ENCODE measurements at regions not wholly inside any gene's neighbourhood (a gene's known extent, or its start where the extent isn't known, plus 50 kb on each side); places are given as distances from the start of the nearest gene placed in this dataset.

- Histone ChIP-seq H3K4me1 (replicated peaks; ENCODE audit: insufficient read depth) (no peaks in the 10 kb centered on the region), H3K27me3 (ENCODE audit: insufficient read depth, low read depth) (no peaks in the 10 kb centered on the region), H3K9me2 (ENCODE audit: insufficient read depth) (no peaks in the 10 kb centered on the region), H2AFZ (no peak overlapping the region), H3K79me2 (ENCODE audit: low read depth) (no peaks in the 10 kb centered on the region), H4K20me1 (ENCODE audit: insufficient read depth) (no peaks in the 10 kb centered on the region), H3K4me2 (no peak overlapping the region), H3K36me3 (ENCODE audit: low read depth) (no peaks in the 10 kb centered on the region), H3F3A (ENCODE audit: insufficient read depth, low read depth) (no peaks in the 10 kb centered on the region), H3K4me3 (no peak overlapping the region), H3K27ac (no peak overlapping the region), H3K9me3 (ENCODE audit: insufficient read depth, low read depth) (no peaks in the 10 kb centered on the region)
- ChIA-PET CTCF (no interaction called here), POLR2A (ENCODE audit: unreplicated experiment) (no interaction called here)
- BruUV-seq (replicated peaks), result no TSS peak
- no peak for DNase-seq
- TF ChIP-seq CTCF (conservative IDR thresholded peaks at IDR 0.05), result no peak
- TF ChIP-seq EZH2 (IDR thresholded peaks at IDR 0.05; ENCODE audit: low read depth), result no peak
- intact Hi-C loops (cut with micrococcal nuclease; ENCODE audit: unreplicated experiment), result no loop called here
These were observed 181.9 kb downstream of the HDGFL1 start for GRCh38 chr6:22751223-22751622.

- Histone ChIP-seq H3F3A (ENCODE audit: insufficient read depth, low read depth) (no peaks in the 10 kb centered on the region), H3K4me2 (no peak overlapping the region), H3K27me3 (ENCODE audit: insufficient read depth, low read depth) (no peaks in the 10 kb centered on the region), H3K36me3 (ENCODE audit: low read depth) (no peaks in the 10 kb centered on the region), H3K4me3 (no peak overlapping the region), H3K9me2 (ENCODE audit: insufficient read depth) (no peaks in the 10 kb centered on the region), H4K20me1 (ENCODE audit: insufficient read depth) (no peaks in the 10 kb centered on the region), H3K79me2 (ENCODE audit: low read depth) (no peaks in the 10 kb centered on the region), H3K27ac (no peak overlapping the region), H3K9me3 (ENCODE audit: insufficient read depth, low read depth) (no peaks in the 10 kb centered on the region), H3K4me1 (replicated peaks; ENCODE audit: insufficient read depth) (no peaks in the 10 kb centered on the region), H2AFZ (no peak overlapping the region)
- CTCF ChIA-PET, result no interaction called here
- POLR2A ChIA-PET (ENCODE audit: unreplicated experiment), result no interaction called here
- intact Hi-C loops (cut with micrococcal nuclease; ENCODE audit: unreplicated experiment), result no loop called here
- TF ChIP-seq CTCF (conservative IDR thresholded peaks at IDR 0.05) (no peak), EZH2 (IDR thresholded peaks at IDR 0.05; ENCODE audit: low read depth) (no peak)
- no TSS peak for BruUV-seq (replicated peaks)
- no peak for DNase-seq
These were observed 183.2 kb downstream of the HDGFL1 start for GRCh38 chr6:22752522-22752921.

GRCh38 chr6:22754061-22754460 lies 184.7 kb downstream of the HDGFL1 start:
- Histone ChIP-seq H3K79me2 (ENCODE audit: low read depth) (no peaks in the 10 kb centered on the region), H3K9me2 (ENCODE audit: insufficient read depth) (no peaks in the 10 kb centered on the region), H3K27me3 (ENCODE audit: insufficient read depth, low read depth) (no peaks in the 10 kb centered on the region), H2AFZ (no peak overlapping the region), H3K4me1 (replicated peaks; ENCODE audit: insufficient read depth) (no peaks in the 10 kb centered on the region), H3K9me3 (ENCODE audit: insufficient read depth, low read depth) (no peaks in the 10 kb centered on the region), H3K4me2 (no peak overlapping the region), H3F3A (ENCODE audit: insufficient read depth, low read depth) (no peaks in the 10 kb centered on the region), H3K4me3 (no peak overlapping the region), H3K36me3 (ENCODE audit: low read depth) (no peaks in the 10 kb centered on the region), H4K20me1 (ENCODE audit: insufficient read depth) (no peaks in the 10 kb centered on the region), H3K27ac (no peak overlapping the region)
- intact Hi-C loops (cut with micrococcal nuclease; ENCODE audit: unreplicated experiment), result no loop called here
- CTCF ChIA-PET, result no interaction called here
- no peak for DNase-seq
- POLR2A ChIA-PET (ENCODE audit: unreplicated experiment), result interaction anchor here (0.5 kb wide), 1 partner anchor 1697 kb away, joined by 3 read pairs; no protein-coding TSS in a partner anchor
- no TSS peak for BruUV-seq (replicated peaks)
- TF ChIP-seq EZH2 (IDR thresholded peaks at IDR 0.05; ENCODE audit: low read depth) (no peak), CTCF (conservative IDR thresholded peaks at IDR 0.05) (no peak)
